HCT116 (cell line): ENCODE measurements at regions not wholly inside any gene's neighbourhood (a gene's known extent, or its start where the extent isn't known, plus 50 kb on each side); places are given as distances from the start of the nearest gene placed in this dataset.

Experiments used
- ATAC-seq: fragments of 200-7000 bp; cut with Tn5 transposase; 2 replicates; pipeline ENCODE4 v1.9.1; 2020; ENCODE audit warnings: mild to moderate bottlenecking, moderate library complexity
- BruUV-seq: library from RNA; stranded (reverse); fragments of 400-500 nt; replicated peaks from 2 replicates; lab custom pipeline; 2021; lab: Mats Ljungman, UMichigan
- CTCF ChIA-PET: fragments of 300-600 bp; sonication (Branson Sonifier 250); formaldehyde crosslinking; loops from one replicate; lab custom pipeline; 2021; ENCODE audit warnings: antibody characterized with exemption; lab: Charles Lee
- POLR2A ChIA-PET: fragments of 300-600, 350-600 bp; sonication (Branson Sonifier 250); formaldehyde crosslinking; loops from one replicate; lab custom pipeline; 2021; ENCODE audit warnings: antibody characterized with exemption; lab: Charles Lee
- RAD21 ChIA-PET, 2 experiments: fragments of 300-600 bp; sonication (Branson Sonifier 250); formaldehyde crosslinking; loops; one replicate each; lab custom pipeline; 2023; ENCODE audit warnings: low total read pairs in 2 of 2; ENCODE audit not compliant: uncharacterized antibody in 2 of 2, unreplicated experiment in 2 of 2, low non-redundant PET in 1 of 2; lab: Charles Lee
- DNase-seq: peaks from one replicate; pipeline ENCODE4 v3.0.0-alpha.2; 2010; ENCODE audit warnings: low read depth, low spot score
- H2AFZ ChIP-seq: fragments of 200-600 bp; shearing (Covaris generic), sonication (generic); 2 replicates; pipeline ENCODE4 v1.6.1; 2017; ENCODE audit warnings: low read depth, mixed run types, mixed read lengths, antibody characterized with exemption, low read length; ENCODE audit not compliant: poor library complexity, severe bottlenecking
- H3K27ac ChIP-seq: 2 replicates; pipeline ENCODE4 v1.5.1; 2012; ENCODE audit warnings: low read depth, low read length
- H3K27me3 ChIP-seq: fragments of 200-600 bp; sonication (generic); 2 replicates; pipeline ENCODE4 v1.6.1; 2016; ENCODE audit warnings: mixed run types, low read length, mixed read lengths; ENCODE audit not compliant: insufficient read depth
- H3K36me3 ChIP-seq, 2 experiments: fragments of 200-500 bp in 1 of 2; fragments of 200-600 bp in 1 of 2; sonication (Bioruptor generic) in 1 of 2; sonication (generic) in 1 of 2; 2 replicates each; pipeline versions ENCODE4 v1.5.1 to v1.6.1; 2014 to 2016; ENCODE audit warnings: low read length in 2 of 2, inconsistent platforms in 1 of 2, mixed read lengths in 1 of 2, mixed run types in 1 of 2; ENCODE audit not compliant: insufficient read depth in 2 of 2, control insufficient read depth in 1 of 2
- H3K4me1 ChIP-seq, 2 experiments: fragments of 200-600 bp in 1 of 2; sonication (generic) in 1 of 2; 2 replicates each; pipeline versions ENCODE4 v1.5.1 to v1.6.1; 2012 to 2017; ENCODE audit warnings: low read length in 2 of 2, inconsistent platforms in 1 of 2, mild to moderate bottlenecking in 1 of 2, mixed read lengths in 1 of 2, mixed run types in 1 of 2, moderate library complexity in 1 of 2; ENCODE audit not compliant: insufficient read depth in 2 of 2, control insufficient read depth in 1 of 2
- H3K4me2 ChIP-seq: fragments of 200-600 bp; sonication (generic); 2 replicates; pipeline ENCODE4 v1.6.1; 2017; ENCODE audit warnings: mixed run types, low read length, mixed read lengths
- H3K4me3 ChIP-seq, 2 experiments: fragments of 200-600 bp in 1 of 2; sonication (generic) in 1 of 2; replicated peaks in 1 of 2; 2 replicates each; pipeline ENCODE4 v1.5.1; 2011 to 2016; ENCODE audit warnings: low read length in 2 of 2, control low read depth in 1 of 2, low read depth in 1 of 2, mild to moderate bottlenecking in 1 of 2, mixed read lengths in 1 of 2, mixed run types in 1 of 2
- H3K79me2 ChIP-seq: fragments of 200-600 bp; sonication (generic); 2 replicates; pipeline ENCODE4 v1.6.1; 2017; ENCODE audit warnings: mild to moderate bottlenecking, mixed run types, low read length, moderate library complexity, mixed read lengths; ENCODE audit not compliant: insufficient read depth
- H3K9ac ChIP-seq: fragments of 200-600 bp; sonication (generic); 2 replicates; pipeline ENCODE4 v1.6.1; 2016; ENCODE audit warnings: low read length, mixed read lengths
- H3K9me2 ChIP-seq: fragments of 200-600 bp; sonication (generic), shearing (Covaris generic); 2 replicates; pipeline ENCODE4 v1.6.1; 2017; ENCODE audit warnings: mixed run types, mild to moderate bottlenecking, moderate library complexity; ENCODE audit not compliant: insufficient read depth
- H3K9me3 ChIP-seq, 2 experiments: fragments of 200-500 bp in 1 of 2; fragments of 200-600 bp in 1 of 2; sonication (Bioruptor generic) in 1 of 2; sonication (generic) in 1 of 2; 2 replicates each; pipeline ENCODE4 v1.6.1; 2014 to 2017; ENCODE audit warnings: low read length in 2 of 2, mixed read lengths in 2 of 2, inconsistent platforms in 1 of 2, low read depth in 1 of 2, mild to moderate bottlenecking in 1 of 2, mixed run types in 1 of 2, moderate library complexity in 1 of 2; ENCODE audit not compliant: control insufficient read depth in 1 of 2, insufficient read depth in 1 of 2
- H4K20me1 ChIP-seq: fragments of 200-600 bp; sonication (generic), shearing (Covaris generic); 2 replicates; pipeline ENCODE4 v1.6.1; 2017; ENCODE audit warnings: mixed run types, mild to moderate bottlenecking, moderate library complexity; ENCODE audit not compliant: insufficient read depth
- ATF3 ChIP-seq: IDR thresholded peaks from 2 replicates; pipeline ENCODE4 v1.6.1; 2012
- CBX3 ChIP-seq: IDR thresholded peaks from 2 replicates; pipeline ENCODE4 v1.6.1; 2012; ENCODE audit warnings: low read depth
- CTCF ChIP-seq, 3 experiments: fragments of 200-600 bp in 1 of 3; sonication (generic) in 1 of 3; IDR thresholded peaks in 2 of 3; conservative IDR thresholded peaks in 1 of 3; 2 replicates each; pipeline ENCODE4 v1.5.1; 2012 to 2017; ENCODE audit warnings: low read depth in 2 of 3, low read length in 2 of 3, antibody characterized with exemption in 1 of 3, borderline replicate concordance in 1 of 3, control low read depth in 1 of 3, mild to moderate bottlenecking in 1 of 3, mixed read lengths in 1 of 3, mixed run types in 1 of 3, moderate library complexity in 1 of 3; ENCODE audit not compliant: insufficient read depth in 1 of 3
- EGR1 ChIP-seq: IDR thresholded peaks from 2 replicates; pipeline ENCODE4 v1.6.1; 2012; ENCODE audit warnings: low read depth
- ELF1 ChIP-seq: IDR thresholded peaks from 2 replicates; pipeline ENCODE4 v1.6.1; 2012; ENCODE audit warnings: low read depth, borderline replicate concordance
- EZH2phosphoT487 ChIP-seq: fragments of 200-600 bp; IDR thresholded peaks from 2 replicates; pipeline ENCODE4 v1.6.1; 2018; ENCODE audit warnings: antibody characterized with exemption, borderline replicate concordance
- JUND ChIP-seq: IDR thresholded peaks from 2 replicates; pipeline ENCODE4 v1.6.1; 2012
- MAX ChIP-seq: IDR thresholded peaks from 2 replicates; pipeline ENCODE4 v1.6.1; 2012
- POLR2A ChIP-seq: IDR thresholded peaks from 2 replicates; pipeline ENCODE4 v1.7.0; 2011; ENCODE audit warnings: borderline replicate concordance; ENCODE audit not compliant: insufficient read depth, insufficient read length; ENCODE audit errors: extremely low read depth
- POLR2AphosphoS5 ChIP-seq: IDR thresholded peaks from 2 replicates; pipeline ENCODE4 v1.6.1; 2011; ENCODE audit warnings: mild to moderate bottlenecking, low read depth, low read length, moderate library complexity
- RAD21 ChIP-seq: IDR thresholded peaks from 2 replicates; pipeline ENCODE4 v1.6.1; 2012; ENCODE audit warnings: low read depth, mild to moderate bottlenecking
- SRF ChIP-seq: IDR thresholded peaks from 2 replicates; pipeline ENCODE4 v1.6.1; 2012; ENCODE audit warnings: low read depth
- TCF7L2 ChIP-seq: IDR thresholded peaks from 2 replicates; pipeline ENCODE4 v1.7.0; 2011; ENCODE audit warnings: borderline replicate concordance, inconsistent platforms; ENCODE audit not compliant: insufficient read depth, insufficient read length; ENCODE audit errors: extremely low read depth
- ZFX ChIP-seq: fragments of 450-650 bp; IDR thresholded peaks from 2 replicates; pipeline ENCODE4 v1.6.1; 2017
- ZNF274 ChIP-seq: fragments of 200-500 bp; sonication (Bioruptor generic); IDR thresholded peaks from 2 replicates; pipeline ENCODE4 v1.6.1; 2014; ENCODE audit warnings: mild to moderate bottlenecking, low read depth, low read length, inconsistent platforms
- intact Hi-C: fragments of 100-400 bp; cut with micrococcal nuclease; formaldehyde crosslinking; loops from 2 replicates; pipeline ENCODE4 v1.10.0; 2022

- no peak for TF ChIP-seq ATF3
- peak; percentile 59 to 86 (median 84) for TF ChIP-seq CTCF (IDR thresholded peaks at IDR 0.05 in 2 of 3, conservative IDR thresholded peaks at IDR 0.05 in 1 of 3; ENCODE audit: borderline replicate concordance in 1 of 3, insufficient read depth in 1 of 3, low read depth in 2 of 3, low read length in 2 of 3)
- TF ChIP-seq ELF1 = no peak
- TF ChIP-seq EGR1 = no peak
- no peak for TF ChIP-seq CBX3
- no peak for TF ChIP-seq JUND
- no peak for TF ChIP-seq TCF7L2
- TF ChIP-seq RAD21 = peak; percentile 71
- no peak for TF ChIP-seq POLR2AphosphoS5
- no peak for TF ChIP-seq ZFX
- no peak for TF ChIP-seq EZH2phosphoT487
Observed at GRCh38 chr2:40554665-40555294, 102.9 kb upstream of the SLC8A1 start (continued).

GRCh38 chr2:40556293-40556692, 104.4 kb upstream of the SLC8A1 start:
- Histone ChIP-seq H4K20me1 (no peaks in the 10 kb centered on the region), H3K4me1 (no peaks in the 10 kb centered on the region), H2AFZ (no peak overlapping the region), H3K9me3 (no peaks in the 10 kb centered on the region), H3K27ac (no peak overlapping the region), H3K27me3 (peaks cover 14% of the 10 kb centered on the region), H3K9me2 (no peaks in the 10 kb centered on the region), H3K4me3 (no peak overlapping the region), H3K4me2 (no peak overlapping the region), H3K79me2 (no peaks in the 10 kb centered on the region), H3K36me3 (no peaks in the 10 kb centered on the region), H3K9ac (no peak overlapping the region)
- DNase-seq (no peak), ATAC-seq (no peak)
- no TSS peak for BruUV-seq
- POLR2A ChIA-PET = no interaction called here
- no peak for TF ChIP-seq CBX3
- no peak for TF ChIP-seq ELF1
- TF ChIP-seq ZNF274 = no peak
- TF ChIP-seq POLR2A = no peak
- no peak for TF ChIP-seq POLR2AphosphoS5
- no peak for TF ChIP-seq TCF7L2
- TF ChIP-seq MAX = no peak
- no peak for TF ChIP-seq SRF
- intact Hi-C loops = no loop called here
- CTCF ChIA-PET = interaction anchor here (1.0 to 1.1 kb wide), 2 partner anchors 9 to 108 kb away, joined by 3 read pairs; no protein-coding TSS in a partner anchor
- RAD21 ChIA-PET = no interaction called here
